HG02588 (cell line): ENCODE measurements at regions not wholly inside any gene's neighbourhood (a gene's known extent, or its start where the extent isn't known, plus 50 kb on each side); places are given as distances from the start of the nearest gene placed in this dataset.

Experiments used
- ATAC-seq: cut with Tn5 transposase; IDR thresholded peaks from one replicate; pipeline ENCODE4 v1.9.1; 2021; ENCODE audit warnings: mild to moderate bottlenecking, moderate library complexity; ENCODE audit not compliant: unreplicated experiment

DNA sequence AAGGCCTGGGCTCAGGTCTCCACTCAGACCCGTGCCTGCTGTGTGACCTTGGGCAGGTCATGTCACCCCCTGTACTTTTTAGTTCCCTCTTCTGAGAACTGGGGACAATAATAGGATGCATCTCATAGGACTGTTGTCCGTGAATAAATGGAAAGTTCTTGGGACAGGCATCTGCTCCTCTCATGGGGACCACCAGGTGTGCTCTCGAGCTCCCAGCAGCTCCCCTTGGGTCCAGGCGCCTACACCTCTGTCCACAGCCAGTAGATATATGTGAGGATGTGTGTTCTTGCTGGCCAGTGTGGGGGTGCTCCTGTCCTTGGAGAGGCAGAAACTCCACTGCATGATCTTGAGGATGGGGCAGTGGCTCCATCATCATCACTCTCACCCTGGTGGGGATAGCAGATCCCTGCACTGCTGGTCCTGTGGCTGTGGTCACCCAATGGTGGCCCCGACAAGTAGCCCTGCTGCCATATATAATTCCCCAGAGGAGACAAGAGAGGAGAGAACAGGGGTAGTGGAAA is 257.6 kb upstream of the TLE3 start:
- no peak for ATAC-seq

GRCh38 chr15:70354346-70354905 is 256.7 kb upstream of the TLE3 start:
- ATAC-seq = no peak

DNA sequence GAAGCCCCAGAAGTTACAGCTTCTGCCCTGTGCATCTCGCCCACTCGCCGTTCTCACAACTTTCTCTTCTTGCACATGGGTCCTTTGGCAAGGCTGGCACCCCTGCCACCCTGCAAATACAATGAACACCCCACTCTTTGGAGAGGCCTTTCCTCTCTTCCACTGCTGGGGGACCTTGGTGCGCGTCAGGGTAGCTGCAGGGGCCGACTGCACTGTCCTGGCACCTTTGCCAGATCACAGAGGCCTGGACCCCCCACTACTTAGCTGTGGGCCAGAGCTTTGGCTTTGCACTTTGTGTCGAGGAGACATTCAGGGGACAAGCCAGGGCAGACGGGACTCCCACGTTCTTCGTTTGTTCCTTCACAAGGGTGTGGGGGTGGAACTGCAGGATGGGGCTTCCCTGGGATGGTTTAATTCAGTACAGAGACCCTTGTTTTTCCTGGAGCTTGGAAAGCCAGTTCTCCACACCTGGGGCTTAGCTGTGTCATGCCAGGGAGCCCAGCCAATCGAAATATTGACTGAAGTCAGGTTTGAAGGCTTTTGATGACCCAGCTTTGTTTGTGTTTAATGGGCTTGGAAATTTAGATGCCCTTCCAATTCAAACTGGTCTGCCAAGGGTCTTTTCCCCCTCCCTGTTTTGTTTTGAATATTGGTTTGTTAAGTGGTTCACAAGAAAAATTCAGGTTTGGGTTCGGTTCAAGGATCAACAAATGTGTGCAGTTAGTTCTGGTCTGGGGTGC is 256.1 kb upstream of the TLE3 start:
- no peak for ATAC-seq

- no peak for ATAC-seq
Measured at GRCh38 chr15:70351941-70352774, 254.4 kb upstream of the TLE3 start.

DNA sequence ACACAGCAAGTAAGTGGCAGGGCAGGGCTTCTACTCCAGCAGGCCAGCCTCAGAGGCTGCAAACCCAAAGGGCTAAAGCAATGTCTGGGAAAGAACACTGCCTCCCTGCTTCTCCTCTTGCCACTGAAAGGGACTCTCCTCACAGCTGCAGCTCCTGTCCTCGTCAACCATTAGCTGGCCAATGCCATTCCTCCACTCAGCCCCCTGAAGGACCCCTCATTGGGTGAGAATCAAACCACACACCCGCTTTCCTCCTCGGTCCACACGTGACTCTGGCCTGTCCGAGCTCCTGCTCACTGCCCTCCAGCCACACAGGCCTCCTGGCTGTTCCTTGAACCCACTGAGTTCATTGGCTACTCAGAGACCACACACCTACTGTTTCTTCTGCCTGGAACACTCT is 253.7 kb upstream of the TLE3 start:
- no peak for ATAC-seq

DNA sequence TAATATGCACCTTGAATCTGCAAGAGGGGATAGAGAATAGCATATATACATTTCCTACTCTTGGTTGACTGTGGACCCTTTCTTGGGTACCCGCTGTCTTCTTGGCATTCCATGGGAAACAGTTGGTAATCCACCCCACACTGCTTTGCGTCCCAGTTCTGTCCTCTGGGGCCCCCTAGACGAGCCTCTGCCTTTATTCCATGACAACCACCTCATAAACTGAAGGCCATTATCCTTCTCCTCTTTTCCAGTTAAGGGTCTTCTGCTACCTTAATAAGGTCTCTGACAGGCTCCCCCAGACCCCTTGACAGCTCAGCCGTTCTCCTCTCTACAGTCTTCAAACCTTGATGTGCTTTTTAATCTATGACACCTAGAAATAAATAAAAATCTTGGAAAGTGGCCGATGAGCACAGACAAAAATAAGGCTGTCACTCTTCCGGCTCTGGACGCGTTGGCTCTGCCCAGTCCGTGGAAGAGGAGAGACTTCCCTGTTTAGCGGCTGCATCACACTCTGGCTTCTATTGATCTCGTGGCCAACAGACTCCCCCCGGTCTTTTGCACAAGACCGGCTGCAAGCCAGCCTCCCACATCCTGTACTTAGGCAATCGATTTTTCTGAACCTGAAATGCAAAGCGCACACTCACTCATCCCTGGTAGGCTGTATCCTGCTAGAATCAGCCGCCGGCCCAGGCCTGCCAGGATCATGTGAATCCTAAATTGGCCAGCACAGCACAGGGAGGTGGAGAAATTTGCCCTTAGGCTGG is 251.0 kb upstream of the TLE3 start:
- no peak for ATAC-seq

GRCh38 chr15:70348226-70348543 is 250.5 kb upstream of the TLE3 start:
- ATAC-seq = no peak

GRCh38 chr15:70347321-70348225 is 249.9 kb upstream of the TLE3 start:
- ATAC-seq = no peak

GRCh38 chr15:70345251-70346019 is 247.7 kb upstream of the TLE3 start:
- ATAC-seq = no peak

- ATAC-seq = no peak
Measured at GRCh38 chr15:70344666-70345065, 246.9 kb upstream of the TLE3 start.

GRCh38 chr15:70343961-70344621 is 246.4 kb upstream of the TLE3 start:
- ATAC-seq = no peak

DNA sequence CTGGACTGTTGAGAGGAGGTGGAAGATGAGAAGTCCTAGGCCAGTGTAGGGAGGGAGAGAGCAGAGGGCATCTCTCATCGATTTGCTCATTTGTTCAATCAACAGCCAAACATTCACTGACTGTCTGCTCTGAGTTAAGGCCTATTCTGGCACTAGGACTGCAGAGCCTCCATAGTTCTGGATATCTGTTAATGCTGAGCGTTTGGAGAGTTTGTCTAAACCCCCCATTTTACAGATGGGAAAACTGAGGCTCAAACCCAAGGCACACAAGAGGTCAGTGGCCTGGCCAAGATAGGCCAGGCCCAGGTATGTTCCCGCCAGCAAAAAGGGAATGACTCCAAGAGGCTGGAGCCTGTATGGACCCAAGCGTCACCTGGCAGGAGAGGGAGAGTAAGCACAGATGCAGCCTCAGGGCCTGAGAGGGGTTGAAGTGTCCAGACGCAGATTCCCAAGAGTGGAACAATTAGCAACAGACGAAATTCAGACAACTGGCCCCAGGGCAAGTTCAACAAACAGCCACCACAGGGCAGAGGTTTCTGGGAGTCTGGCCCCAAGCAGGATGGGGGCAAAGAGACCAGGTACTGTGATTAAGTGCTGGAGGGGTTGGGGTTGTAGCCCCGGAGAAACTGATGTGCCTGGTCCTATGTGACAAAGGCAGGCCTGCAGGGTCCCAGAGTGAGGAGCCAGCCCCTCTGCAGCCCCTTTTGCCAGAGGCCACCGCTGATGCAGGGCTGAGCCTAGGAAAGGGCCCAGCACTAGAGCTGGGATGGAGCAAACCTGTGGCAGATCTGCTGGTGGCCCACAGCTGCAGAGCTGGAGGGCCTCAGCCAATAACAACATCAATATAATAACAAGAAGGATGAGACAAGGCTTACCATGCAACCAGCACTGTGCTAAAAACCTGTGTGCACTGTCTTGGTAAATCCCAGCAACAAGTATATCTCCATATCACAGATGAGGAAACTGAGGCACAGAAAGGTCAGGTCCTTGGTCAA is 245.1 kb upstream of the TLE3 start:
- no peak for ATAC-seq

DNA sequence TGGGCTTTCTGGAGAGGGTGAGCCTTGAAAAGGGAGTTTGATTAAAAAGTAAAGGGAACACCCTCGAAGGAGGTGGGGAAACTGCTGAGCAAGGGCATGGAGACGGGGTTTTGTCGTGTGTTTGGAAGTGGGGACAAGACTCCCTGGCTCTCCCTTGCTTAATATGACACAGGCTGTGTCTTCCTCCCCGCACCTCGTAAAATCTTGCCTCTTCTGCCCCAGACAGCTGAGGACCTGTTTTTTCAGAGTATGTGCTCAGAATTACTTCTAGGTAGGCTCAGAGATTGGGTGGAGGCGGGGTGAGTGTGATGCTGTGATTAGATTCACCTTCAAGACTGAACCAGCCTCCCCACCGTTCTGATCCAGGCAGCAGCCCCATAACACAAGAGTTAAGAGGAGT is 244.4 kb upstream of the TLE3 start:
- ATAC-seq = no peak

- ATAC-seq = no peak
Measured at GRCh38 chr15:70341566-70341965, 243.8 kb upstream of the TLE3 start.

GRCh38 chr15:70340494-70340870 is 242.8 kb upstream of the TLE3 start:
- ATAC-seq = no peak

DNA sequence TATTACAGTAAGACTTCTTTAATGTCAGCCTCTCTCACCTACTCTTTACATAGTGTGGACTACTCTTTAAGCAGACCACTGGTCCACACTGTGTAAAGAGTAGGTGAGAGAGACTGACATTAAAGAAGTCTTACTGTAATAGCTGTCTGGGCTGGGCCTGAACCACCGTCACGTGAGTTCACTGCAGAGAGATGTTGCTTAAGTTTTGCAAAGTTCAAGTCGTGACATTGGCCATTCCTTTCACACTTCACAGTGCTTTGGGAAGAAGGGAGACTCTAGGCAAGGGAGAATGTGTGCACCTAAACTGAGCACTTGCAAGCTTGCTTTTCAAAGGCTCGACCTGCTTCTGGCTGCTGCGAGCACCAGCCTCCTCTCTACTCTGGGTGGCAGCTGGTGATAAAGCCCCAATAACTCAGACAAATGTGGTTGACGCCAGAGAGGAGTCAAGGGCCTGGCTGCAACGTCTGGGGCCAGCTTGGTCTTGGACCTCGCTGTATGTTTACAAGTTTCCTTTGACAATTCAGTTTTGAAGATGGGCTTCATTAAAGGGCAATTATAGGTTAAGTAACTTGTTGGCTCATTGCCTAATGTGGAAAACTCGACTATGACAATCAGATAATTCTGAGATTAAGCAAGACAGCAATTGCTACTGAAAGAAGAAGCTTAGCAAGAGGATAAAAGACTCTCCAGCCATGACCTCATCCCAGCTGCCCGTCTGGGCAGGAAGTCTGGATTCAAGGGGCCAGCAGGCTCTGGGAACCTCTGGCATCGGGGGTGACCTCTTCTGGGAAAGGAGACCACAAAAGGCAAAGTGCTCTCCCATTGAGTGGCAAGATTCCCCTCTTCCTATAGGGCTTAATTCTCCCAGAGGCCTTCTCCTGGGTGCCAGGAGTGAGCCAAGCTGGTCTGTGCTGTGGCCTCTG is 242.1 kb upstream of the TLE3 start:
- no peak for ATAC-seq
